K562 (cell line): ENCODE measurements at regions not wholly inside any gene's neighbourhood (a gene's known extent, or its start where the extent isn't known, plus 50 kb on each side); places are given as distances from the start of the nearest gene placed in this dataset.

Experiments
- BRF1 ChIP-seq: IDR thresholded peaks from 3 replicates; pipeline ENCODE4 v1.6.1; 2011; ENCODE audit warnings: borderline replicate concordance, mild to moderate bottlenecking; ENCODE audit not compliant: insufficient read length; ENCODE audit errors: extremely low read depth
- FOXP1 ChIP-seq: sonication (generic); formaldehyde crosslinking; IDR thresholded peaks from 2 replicates; pipeline ENCODE4 v1.8.0; 2022; ENCODE audit warnings: mild to moderate bottlenecking, missing genetic modification reagents
- PHB ChIP-seq: fragments of 250-450 bp; sonication (Bioruptor Pico); IDR thresholded peaks from 2 replicates; pipeline ENCODE4 v1.5.0; 2021
- POLR2AphosphoS5 ChIP-seq: IDR thresholded peaks from 2 replicates; pipeline ENCODE4 v1.6.1; 2011; ENCODE audit warnings: mild to moderate bottlenecking, low read depth, low read length, moderate library complexity; ENCODE audit not compliant: control insufficient read depth, insufficient read depth
- SREBF1 ChIP-seq: fragments of 150-350 bp; IDR thresholded peaks from 2 replicates; pipeline ENCODE4 v1.6.1; 2014; ENCODE audit warnings: antibody characterized with exemption, low read depth, low read length, borderline replicate concordance
- TF ChIP-seq, protein P1 (sequence below): fragments of 250-450 bp; sonication (Bioruptor Pico); IDR thresholded peaks from 2 replicates; pipeline ENCODE4 v1.4.0; 2020; ENCODE audit warnings: mild to moderate bottlenecking

DNA sequence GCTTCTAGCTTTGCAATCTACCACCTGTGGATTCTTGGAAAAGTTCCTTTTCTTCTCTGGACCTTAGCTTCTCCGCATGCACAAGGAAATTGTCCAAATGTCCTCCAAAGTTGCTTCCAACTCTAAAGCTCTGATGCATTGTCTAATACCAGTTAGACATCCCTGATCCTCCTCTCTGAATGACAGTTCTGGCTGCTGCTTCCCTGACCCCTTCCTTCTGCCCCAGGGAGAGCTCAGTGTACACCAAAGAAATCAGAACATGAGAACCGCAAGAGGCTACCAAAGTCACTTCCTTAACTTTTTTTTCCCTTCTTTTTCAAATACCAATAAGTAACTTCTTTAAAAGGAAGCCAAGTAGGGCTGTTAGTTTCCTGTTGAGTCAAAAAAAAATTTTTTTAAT is 79.7 kb upstream of the CES5A start:
- no peak for TF ChIP-seq FOXP1 (CRISPR knock-in tag)
- no peak for TF ChIP-seq SREBF1
- TF ChIP-seq, protein P1, sequence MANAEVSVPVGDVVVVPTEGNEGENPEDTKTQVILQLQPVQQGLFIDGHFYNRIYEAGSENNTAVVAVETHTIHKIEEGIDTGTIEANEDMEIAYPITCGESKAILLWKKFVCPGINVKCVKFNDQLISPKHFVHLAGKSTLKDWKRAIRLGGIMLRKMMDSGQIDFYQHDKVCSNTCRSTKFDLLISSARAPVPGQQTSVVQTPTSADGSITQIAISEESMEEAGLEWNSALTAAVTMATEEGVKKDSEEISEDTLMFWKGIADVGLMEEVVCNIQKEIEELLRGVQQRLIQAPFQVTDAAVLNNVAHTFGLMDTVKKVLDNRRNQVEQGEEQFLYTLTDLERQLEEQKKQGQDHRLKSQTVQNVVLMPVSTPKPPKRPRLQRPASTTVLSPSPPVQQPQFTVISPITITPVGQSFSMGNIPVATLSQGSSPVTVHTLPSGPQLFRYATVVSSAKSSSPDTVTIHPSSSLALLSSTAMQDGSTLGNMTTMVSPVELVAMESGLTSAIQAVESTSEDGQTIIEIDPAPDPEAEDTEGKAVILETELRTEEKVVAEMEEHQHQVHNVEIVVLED (CRISPR knock-in tag): no peak
- no peak for TF ChIP-seq BRF1
- TF ChIP-seq PHB (CRISPR knock-in tag): no peak
- TF ChIP-seq POLR2AphosphoS5: no peak
